ENCODE measurements at regions not wholly inside any gene's neighbourhood (a gene's known extent, or its start where the extent isn't known, plus 50 kb on each side); places are given as distances from the start of the nearest gene placed in this dataset.
"Not testable (repeated sequence)": the region's sequence is repeated elsewhere in the genome, so short reads cannot be mapped to it uniquely, and the experiment has no call there.

DNA sequence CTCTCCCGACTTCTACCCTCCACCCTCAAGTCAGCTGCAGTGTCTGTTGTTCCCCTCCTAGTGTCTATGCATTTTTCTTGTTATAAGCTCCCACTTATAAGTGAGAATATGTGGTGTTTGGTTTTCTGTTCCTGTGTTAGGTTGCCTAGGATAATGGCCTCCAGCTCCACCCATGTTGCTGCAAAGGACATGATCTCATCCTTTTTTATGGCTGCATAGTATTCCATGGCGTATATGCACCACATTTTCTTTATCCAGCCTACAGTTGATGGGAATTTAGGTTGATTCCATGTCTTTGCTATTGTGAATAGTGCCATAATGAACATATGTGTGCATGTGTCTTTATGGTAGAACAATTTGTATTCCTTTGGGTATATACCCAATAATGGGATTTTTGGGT is 80.7 kb downstream of the SPTSSA start:
- in situ Hi-C loops (cut with MboI; ENCODE audit: low pct_unique_long_range_greater_than_20kb, low sequenced_read_pairs, unreplicated experiment); DNase-seq (ENCODE audit: low spot score): not testable (repeated sequence)

DNA sequence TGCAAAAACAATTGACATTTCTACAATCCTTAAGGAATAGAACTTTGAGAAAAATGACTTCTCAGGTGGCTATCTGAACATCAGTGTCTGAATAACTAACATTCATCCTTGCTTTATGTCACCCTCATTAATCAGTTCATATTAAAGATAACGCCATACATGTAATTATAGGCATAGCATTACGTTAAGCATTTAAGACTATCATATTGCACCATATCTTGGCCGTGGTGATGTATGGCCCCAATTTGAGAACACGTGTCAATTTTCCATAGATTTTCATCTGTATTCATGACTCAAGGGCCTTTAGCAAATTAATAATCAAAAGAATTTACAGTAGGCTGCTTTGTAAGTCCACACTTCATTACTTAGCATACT is 81.6 kb downstream of the SPTSSA start:
- TF ChIP-seq, protein P1, sequence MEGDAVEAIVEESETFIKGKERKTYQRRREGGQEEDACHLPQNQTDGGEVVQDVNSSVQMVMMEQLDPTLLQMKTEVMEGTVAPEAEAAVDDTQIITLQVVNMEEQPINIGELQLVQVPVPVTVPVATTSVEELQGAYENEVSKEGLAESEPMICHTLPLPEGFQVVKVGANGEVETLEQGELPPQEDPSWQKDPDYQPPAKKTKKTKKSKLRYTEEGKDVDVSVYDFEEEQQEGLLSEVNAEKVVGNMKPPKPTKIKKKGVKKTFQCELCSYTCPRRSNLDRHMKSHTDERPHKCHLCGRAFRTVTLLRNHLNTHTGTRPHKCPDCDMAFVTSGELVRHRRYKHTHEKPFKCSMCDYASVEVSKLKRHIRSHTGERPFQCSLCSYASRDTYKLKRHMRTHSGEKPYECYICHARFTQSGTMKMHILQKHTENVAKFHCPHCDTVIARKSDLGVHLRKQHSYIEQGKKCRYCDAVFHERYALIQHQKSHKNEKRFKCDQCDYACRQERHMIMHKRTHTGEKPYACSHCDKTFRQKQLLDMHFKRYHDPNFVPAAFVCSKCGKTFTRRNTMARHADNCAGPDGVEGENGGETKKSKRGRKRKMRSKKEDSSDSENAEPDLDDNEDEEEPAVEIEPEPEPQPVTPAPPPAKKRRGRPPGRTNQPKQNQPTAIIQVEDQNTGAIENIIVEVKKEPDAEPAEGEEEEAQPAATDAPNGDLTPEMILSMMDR (IDR thresholded peaks at IDR 0.05; ENCODE audit: extremely low read depth, insufficient read depth, missing control alignments) = no peak
- DNase-seq (ENCODE audit: low spot score) = no peak
- in situ Hi-C loops (cut with MboI; ENCODE audit: low pct_unique_long_range_greater_than_20kb, low sequenced_read_pairs, unreplicated experiment) = no loop called here

DNA sequence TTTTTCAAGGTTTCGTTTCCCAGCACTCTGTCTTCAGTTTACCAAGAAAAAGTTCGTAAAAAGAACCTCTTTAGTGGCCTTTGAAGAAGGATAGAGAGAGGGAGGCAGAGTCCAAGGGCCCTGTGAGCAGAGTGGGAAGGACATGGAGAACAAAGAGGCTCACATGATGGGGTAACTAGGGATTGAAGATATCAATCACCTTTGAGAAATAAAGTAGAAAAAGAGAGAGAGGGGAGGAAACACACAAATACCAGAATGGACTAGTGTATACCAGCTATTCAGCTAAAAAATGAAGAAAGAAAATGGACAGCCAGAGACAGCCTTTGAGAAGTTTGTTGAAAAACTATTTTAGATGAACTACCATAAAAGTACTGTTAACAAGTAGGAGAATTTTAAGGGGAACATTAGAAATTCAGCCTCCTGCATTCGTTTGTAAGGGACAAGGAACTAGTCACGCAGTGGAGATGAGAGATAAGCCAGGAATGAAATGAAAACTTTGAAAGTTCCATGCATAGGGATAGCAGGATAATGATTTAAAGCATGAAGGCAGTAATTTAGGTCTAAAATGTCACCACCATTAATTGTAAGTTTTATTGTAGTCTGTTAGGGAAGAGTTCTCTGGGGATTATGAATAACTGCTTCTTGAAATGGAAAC is 82.1 kb downstream of the SPTSSA start:
- in situ Hi-C loops (cut with MboI; ENCODE audit: low pct_unique_long_range_greater_than_20kb, low sequenced_read_pairs, unreplicated experiment) = no loop called here

DNA sequence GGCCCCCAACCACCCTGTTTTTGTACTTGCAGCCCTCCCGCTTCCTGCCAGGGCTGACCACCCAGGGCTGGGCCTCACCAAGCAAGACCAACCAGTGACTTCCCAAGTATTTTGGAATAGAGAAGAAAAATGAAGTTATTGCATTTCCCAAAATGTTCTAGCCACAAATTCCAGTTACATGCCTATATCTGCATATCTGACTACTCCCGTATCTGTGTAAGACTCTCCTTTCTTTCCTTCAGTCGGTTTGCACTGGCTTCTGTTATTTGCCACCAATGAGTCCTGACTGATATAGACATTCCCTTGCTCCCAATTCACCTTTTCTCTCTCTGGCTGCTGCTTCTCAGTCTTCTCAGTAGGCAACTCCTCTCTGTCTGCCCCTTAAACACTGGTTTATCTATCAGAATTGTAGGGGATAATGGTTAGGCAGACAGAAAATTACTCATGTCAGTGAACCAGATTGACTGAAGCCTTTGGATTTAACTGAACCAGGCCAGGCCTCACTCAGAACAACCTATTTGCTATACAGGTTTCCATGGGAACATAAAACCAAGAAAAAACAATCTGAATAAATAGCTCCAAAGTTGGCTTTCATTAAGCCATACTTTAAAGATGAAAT is 85.3 kb downstream of the SPTSSA start:
- no peak for DNase-seq (ENCODE audit: low spot score)
- TF ChIP-seq, protein P1 (IDR thresholded peaks at IDR 0.05; ENCODE audit: extremely low read depth, insufficient read depth, missing control alignments) = no peak
- in situ Hi-C loops (cut with MboI; ENCODE audit: low pct_unique_long_range_greater_than_20kb, low sequenced_read_pairs, unreplicated experiment) = no loop called here

More for the DNA sequence above, 82.1 kb downstream of the SPTSSA start:
- DNase-seq (ENCODE audit: low spot score) = no peak
- TF ChIP-seq, protein P1 (IDR thresholded peaks at IDR 0.05; ENCODE audit: extremely low read depth, insufficient read depth, missing control alignments) = no peak

DNA sequence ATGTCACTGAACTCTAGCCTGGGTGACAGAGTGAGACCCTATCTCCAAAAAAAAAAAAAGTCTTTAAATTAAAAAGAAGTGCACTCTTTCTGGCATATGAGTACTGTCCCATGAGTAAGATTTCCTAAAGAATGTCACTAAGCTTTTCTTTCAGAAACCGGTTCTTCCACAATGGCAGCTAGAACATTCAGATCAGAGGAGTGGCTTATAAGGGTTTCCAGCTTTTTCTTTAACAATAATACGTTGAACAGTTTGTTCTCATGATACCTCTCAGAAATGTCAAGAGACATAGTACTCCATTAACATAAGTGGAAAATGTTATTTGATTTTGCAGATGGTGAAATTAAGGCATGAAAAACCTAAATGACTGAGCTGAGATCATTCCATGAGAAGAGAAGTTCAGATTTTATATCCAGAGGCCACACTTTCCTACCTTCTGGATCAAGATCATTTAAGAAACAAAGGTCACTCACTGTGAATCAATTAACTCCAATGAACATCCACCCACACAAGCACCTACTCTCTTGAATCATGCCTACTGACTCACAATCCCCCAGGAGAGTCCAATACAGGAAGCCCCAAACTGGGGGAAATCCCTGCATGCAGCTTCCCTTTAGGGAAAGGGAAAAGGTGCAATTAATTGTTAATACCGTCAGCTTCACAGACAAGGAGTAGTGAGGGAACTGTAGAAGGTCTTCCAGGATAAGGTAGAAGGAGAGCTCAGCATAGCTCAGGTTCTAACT is 86.9 kb downstream of the SPTSSA start:
- no peak for DNase-seq (ENCODE audit: low spot score)
- TF ChIP-seq, protein P1 (IDR thresholded peaks at IDR 0.05; ENCODE audit: extremely low read depth, insufficient read depth, missing control alignments) = no peak
- in situ Hi-C loops (cut with MboI; ENCODE audit: low pct_unique_long_range_greater_than_20kb, low sequenced_read_pairs, unreplicated experiment) = no loop called here

DNA sequence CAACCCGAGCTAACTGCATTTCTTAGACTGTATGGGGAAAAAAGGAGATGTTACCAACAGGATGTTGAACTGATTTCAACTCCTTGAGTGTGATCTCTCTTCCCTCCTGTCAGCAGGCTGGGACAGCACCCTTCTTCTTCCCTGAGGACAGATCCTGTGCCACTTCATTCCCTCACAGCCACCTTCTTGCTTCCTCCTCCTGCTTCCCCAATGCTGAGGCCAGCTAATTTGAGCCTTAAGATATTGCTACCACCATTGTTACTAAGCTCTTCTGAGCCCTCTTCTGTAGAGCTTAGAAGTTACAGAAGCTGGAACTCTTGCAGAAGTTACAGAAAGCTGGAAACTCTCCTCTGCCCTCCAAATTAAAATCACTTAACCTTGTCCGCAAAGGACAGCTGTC is 88.8 kb downstream of the SPTSSA start:
- in situ Hi-C loops (cut with MboI; ENCODE audit: low pct_unique_long_range_greater_than_20kb, low sequenced_read_pairs, unreplicated experiment) = no loop called here
- DNase-seq (ENCODE audit: low spot score) = no peak
- TF ChIP-seq, protein P1 (IDR thresholded peaks at IDR 0.05; ENCODE audit: extremely low read depth, insufficient read depth, missing control alignments) = no peak

DNA sequence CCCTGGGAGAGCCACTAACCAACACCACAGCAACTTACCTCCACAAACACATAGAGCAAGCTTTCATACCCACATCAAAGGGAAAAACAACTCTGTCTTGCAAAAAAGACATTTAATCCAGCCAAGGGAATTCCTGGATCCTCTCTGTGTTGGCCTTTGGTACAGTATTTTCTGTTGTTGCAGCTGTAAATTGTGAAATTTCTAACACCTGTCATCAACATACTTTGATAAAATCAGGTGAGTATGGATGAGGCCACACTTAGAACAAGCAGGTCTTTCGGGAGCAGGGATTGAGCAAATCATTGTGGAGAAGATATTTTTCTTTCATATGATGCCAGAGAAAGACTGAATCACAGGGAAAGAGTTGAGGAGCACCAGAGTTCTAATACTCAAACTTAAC is 89.3 kb downstream of the SPTSSA start:
- DNase-seq (ENCODE audit: low spot score) = no peak
- in situ Hi-C loops (cut with MboI; ENCODE audit: low pct_unique_long_range_greater_than_20kb, low sequenced_read_pairs, unreplicated experiment) = no loop called here
- TF ChIP-seq, protein P1 (IDR thresholded peaks at IDR 0.05; ENCODE audit: extremely low read depth, insufficient read depth, missing control alignments) = no peak
